ENCODE measurements at regions not wholly inside any gene's neighbourhood (a gene's known extent, or its start where the extent isn't known, plus 50 kb on each side); places are given as distances from the start of the nearest gene placed in this dataset.

DNA sequence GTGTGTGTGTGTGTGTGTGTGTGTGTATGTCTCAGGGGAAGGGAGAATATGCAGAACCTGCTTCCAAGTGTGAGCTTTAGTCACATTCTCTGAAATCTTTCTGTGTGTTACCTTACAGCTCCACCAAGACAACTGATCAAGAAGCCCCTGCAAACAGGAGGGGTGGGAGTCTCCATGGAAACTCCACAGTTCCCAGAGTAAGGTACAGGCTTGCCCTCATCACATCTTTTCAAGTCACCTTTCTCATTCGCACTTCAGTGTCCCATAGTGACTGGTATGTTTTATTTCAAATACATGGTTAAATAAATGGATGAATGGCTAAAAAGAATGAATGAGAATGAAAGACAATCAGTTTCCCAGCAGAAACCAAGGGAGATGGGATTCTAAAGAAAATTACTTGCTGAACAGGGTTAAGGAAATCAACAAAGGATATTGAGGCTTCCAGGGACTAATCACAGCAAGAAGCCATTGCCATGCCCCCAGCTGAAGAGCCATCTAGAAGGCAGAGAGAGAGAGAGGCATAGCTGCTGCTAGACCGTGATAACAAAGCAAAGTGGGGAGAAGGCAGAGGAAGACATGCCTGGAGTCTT is 987.2 kb upstream of the CELF4 start:
- Histone ChIP-seq H3K4me2 (ENCODE audit: insufficient read depth, low read length) (no peak overlapping the region), H3K4me3 (replicated peaks in 1 of 3; ENCODE audit: insufficient read depth in 1 of 3, low read depth in 1 of 3, low read length in 3 of 3) (no peak overlapping the region), H3K4me1 (ENCODE audit: control insufficient read depth, extremely low read depth, insufficient read depth, low read length) (no peaks in the 10 kb centered on the region), H3K27me3 (ENCODE audit: control insufficient read depth in 2 of 2, insufficient read depth in 2 of 2, low read length in 2 of 2) (no peaks in the 10 kb centered on the region), H2AFZ (ENCODE audit: low read depth, low read length) (no peak overlapping the region), H3K79me2 (ENCODE audit: control insufficient read depth, insufficient read depth, low read length) (no peaks in the 10 kb centered on the region), H3K9me3 (replicated peaks; ENCODE audit: control insufficient read depth, insufficient read depth, low read length) (peaks cover 2% of the 10 kb centered on the region), H3K9me1 (replicated peaks; ENCODE audit: control insufficient read depth, extremely low read depth, insufficient read depth, low read length) (no peaks in the 10 kb centered on the region), H3K27ac (ENCODE audit: insufficient read depth, low read depth, low read length) (no peak overlapping the region), H4K20me1 (replicated peaks; ENCODE audit: control insufficient read depth, extremely low read depth, insufficient read depth, low read length) (no peaks in the 10 kb centered on the region), H3K36me3 (ENCODE audit: control insufficient read depth in 2 of 2, extremely low read depth in 1 of 2, insufficient read depth in 2 of 2, low read length in 2 of 2) (no peaks in the 10 kb centered on the region), H3K9ac (replicated peaks; ENCODE audit: extremely low read depth, insufficient read depth, low read length) (no peak overlapping the region)
- no TSS peak for BruUV-seq (replicated peaks)
- intact Hi-C loops (cut with micrococcal nuclease): no loop called here
- FAIRE-seq (no peak), DNase-seq (ENCODE audit: low read depth, low spot score) (no peak)
- ChIA-PET POLR2A (interaction anchor here (0.6 kb wide), 1 partner anchor 1173 kb away, joined by 3 read pairs; no protein-coding TSS in a partner anchor), CTCF (no interaction called here)
- TF ChIP-seq EZH2 (IDR thresholded peaks at IDR 0.05; ENCODE audit: borderline replicate concordance, low read depth, low read length, severe bottlenecking) (no peak), MYC (IDR thresholded peaks at IDR 0.05; ENCODE audit: low read depth, low read length) (no peak), JUN (IDR thresholded peaks at IDR 0.05; ENCODE audit: borderline replicate concordance, insufficient read depth, insufficient read length, low read depth) (no peak), GATA2 (IDR thresholded peaks at IDR 0.05; ENCODE audit: insufficient read depth, insufficient read length, low read depth, low read length) (no peak), POLR2A (IDR thresholded peaks at IDR 0.05; ENCODE audit: low read depth, low read length) (no peak), FOS (IDR thresholded peaks at IDR 0.05; ENCODE audit: borderline replicate concordance, insufficient read depth, low read length) (no peak), POLR2AphosphoS5 (IDR thresholded peaks at IDR 0.05; ENCODE audit: insufficient read depth, low read depth, low read length) (no peak)
- TF ChIP-seq, protein P1, sequence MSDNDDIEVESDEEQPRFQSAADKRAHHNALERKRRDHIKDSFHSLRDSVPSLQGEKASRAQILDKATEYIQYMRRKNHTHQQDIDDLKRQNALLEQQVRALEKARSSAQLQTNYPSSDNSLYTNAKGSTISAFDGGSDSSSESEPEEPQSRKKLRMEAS (IDR thresholded peaks at IDR 0.05; ENCODE audit: insufficient read depth, insufficient read length): no peak
- TF ChIP-seq, protein P2, sequence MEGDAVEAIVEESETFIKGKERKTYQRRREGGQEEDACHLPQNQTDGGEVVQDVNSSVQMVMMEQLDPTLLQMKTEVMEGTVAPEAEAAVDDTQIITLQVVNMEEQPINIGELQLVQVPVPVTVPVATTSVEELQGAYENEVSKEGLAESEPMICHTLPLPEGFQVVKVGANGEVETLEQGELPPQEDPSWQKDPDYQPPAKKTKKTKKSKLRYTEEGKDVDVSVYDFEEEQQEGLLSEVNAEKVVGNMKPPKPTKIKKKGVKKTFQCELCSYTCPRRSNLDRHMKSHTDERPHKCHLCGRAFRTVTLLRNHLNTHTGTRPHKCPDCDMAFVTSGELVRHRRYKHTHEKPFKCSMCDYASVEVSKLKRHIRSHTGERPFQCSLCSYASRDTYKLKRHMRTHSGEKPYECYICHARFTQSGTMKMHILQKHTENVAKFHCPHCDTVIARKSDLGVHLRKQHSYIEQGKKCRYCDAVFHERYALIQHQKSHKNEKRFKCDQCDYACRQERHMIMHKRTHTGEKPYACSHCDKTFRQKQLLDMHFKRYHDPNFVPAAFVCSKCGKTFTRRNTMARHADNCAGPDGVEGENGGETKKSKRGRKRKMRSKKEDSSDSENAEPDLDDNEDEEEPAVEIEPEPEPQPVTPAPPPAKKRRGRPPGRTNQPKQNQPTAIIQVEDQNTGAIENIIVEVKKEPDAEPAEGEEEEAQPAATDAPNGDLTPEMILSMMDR (IDR thresholded peaks at IDR 0.05; ENCODE audit: extremely low read depth in 1 of 2, insufficient read depth in 1 of 2, low read depth in 1 of 2, low read length in 2 of 2): no peak
- dilution Hi-C loops (cut with MboI; ENCODE audit: extremely low pct_ligation_motif_present, low sequenced_read_pairs): no loop called here

Data from endothelial cell of umbilical vein (primary cell).